HG02610 (cell line): ENCODE measurements at regions not wholly inside any gene's neighbourhood (a gene's known extent, or its start where the extent isn't known, plus 50 kb on each side); places are given as distances from the start of the nearest gene placed in this dataset.

Source experiments
- ATAC-seq: cut with Tn5 transposase; IDR thresholded peaks from one replicate; pipeline ENCODE4 v1.9.1; 2021; ENCODE audit warnings: mild to moderate bottlenecking, moderate library complexity; ENCODE audit not compliant: unreplicated experiment

GRCh38 chr6:54440549-54440948 is 132.3 kb downstream of the TINAG start:
- ATAC-seq = no peak

- no peak for ATAC-seq
These were observed 132.8 kb downstream of the TINAG start for GRCh38 chr6:54441020-54441419.

- ATAC-seq = no peak
These were observed 133.5 kb downstream of the TINAG start for GRCh38 chr6:54441687-54442248.

- no peak for ATAC-seq
These were observed 137.0 kb downstream of the TINAG start for GRCh38 chr6:54445207-54445606.

GRCh38 chr6:54448617-54449016 is 140.4 kb downstream of the TINAG start:
- no peak for ATAC-seq

- ATAC-seq = no peak
These were observed 143.3 kb downstream of the TINAG start for GRCh38 chr6:54451516-54451915.

GRCh38 chr6:54463354-54464024 is 155.2 kb downstream of the TINAG start:
- no peak for ATAC-seq

- ATAC-seq = no peak
These were observed 157.5 kb downstream of the TINAG start for GRCh38 chr6:54465649-54466300.

- no peak for ATAC-seq
These were observed 159.1 kb downstream of the TINAG start for GRCh38 chr6:54467384-54467783.

GRCh38 chr6:54473328-54473727 is 165.1 kb downstream of the TINAG start:
- ATAC-seq = no peak

- no peak for ATAC-seq
These were observed 166.7 kb downstream of the TINAG start for GRCh38 chr6:54474898-54475297.

GRCh38 chr6:54481091-54481490 is 172.8 kb downstream of the TINAG start:
- ATAC-seq = no peak

- no peak for ATAC-seq
These were observed 183.2 kb downstream of the TINAG start for GRCh38 chr6:54491431-54491830.

- no peak for ATAC-seq
These were observed 184.9 kb downstream of the TINAG start for GRCh38 chr6:54493138-54493537.

- no peak for ATAC-seq
These were observed 194.9 kb downstream of the TINAG start for GRCh38 chr6:54503144-54503543.

GRCh38 chr6:54515013-54515412 is 206.8 kb downstream of the TINAG start:
- no peak for ATAC-seq

GRCh38 chr6:54515713-54516112 is 207.5 kb downstream of the TINAG start:
- no peak for ATAC-seq

- ATAC-seq = no peak
These were observed 208.1 kb downstream of the TINAG start for GRCh38 chr6:54516321-54516720.

GRCh38 chr6:54519161-54519560 is 210.9 kb downstream of the TINAG start:
- no peak for ATAC-seq

- no peak for ATAC-seq
These were observed 217.5 kb downstream of the TINAG start for GRCh38 chr6:54525731-54526130.

- ATAC-seq = no peak
These were observed 225.3 kb downstream of the TINAG start for GRCh38 chr6:54533567-54533966.

GRCh38 chr6:54535568-54535967 is 227.3 kb downstream of the TINAG start:
- ATAC-seq = no peak
